GM21576 (cell line): ENCODE measurements at regions not wholly inside any gene's neighbourhood (a gene's known extent, or its start where the extent isn't known, plus 50 kb on each side); places are given as distances from the start of the nearest gene placed in this dataset.
"Not testable (repeated sequence)": the region's sequence is repeated elsewhere in the genome, so short reads cannot be mapped to it uniquely, and the experiment has no call there.

Source experiments
- ATAC-seq: cut with Tn5 transposase; IDR thresholded peaks from one replicate; pipeline ENCODE4 v1.9.1; 2021; ENCODE audit warnings: mild to moderate bottlenecking, moderate library complexity; ENCODE audit not compliant: unreplicated experiment

GRCh38 chr6:125423047-125423446 lies 121.3 kb upstream of the HDDC2 start:
- ATAC-seq = no peak

- ATAC-seq = no peak
These were observed 130.2 kb upstream of the HDDC2 start for GRCh38 chr6:125431971-125432370.

- ATAC-seq = peak; percentile 52
These were observed 131.2 kb upstream of the HDDC2 start for GRCh38 chr6:125432963-125433362.

- no peak for ATAC-seq
These were observed 133.0 kb upstream of the HDDC2 start for GRCh38 chr6:125434760-125435159.

GRCh38 chr6:125439512-125439911 lies 137.7 kb upstream of the HDDC2 start:
- ATAC-seq = no peak

GRCh38 chr6:125444006-125444923 lies 142.5 kb upstream of the HDDC2 start:
- no peak for ATAC-seq

- ATAC-seq = no peak
These were observed 143.3 kb upstream of the HDDC2 start for GRCh38 chr6:125445054-125445453.

- no peak for ATAC-seq
These were observed 144.2 kb upstream of the HDDC2 start for GRCh38 chr6:125446011-125446410.

GRCh38 chr6:125451750-125452149 lies 150.0 kb upstream of the HDDC2 start:
- ATAC-seq = no peak

GRCh38 chr6:125453516-125453915 lies 151.7 kb upstream of the HDDC2 start:
- no peak for ATAC-seq

GRCh38 chr6:125454351-125454750 lies 152.6 kb upstream of the HDDC2 start:
- ATAC-seq = no peak

- not testable (repeated sequence) for ATAC-seq
These were observed 156.7 kb upstream of the HDDC2 start for GRCh38 chr6:125458493-125458892.

- ATAC-seq = not testable (repeated sequence)
These were observed 163.6 kb upstream of the HDDC2 start for GRCh38 chr6:125465332-125465731.

GRCh38 chr6:125469915-125470314 lies 168.1 kb upstream of the HDDC2 start:
- no peak for ATAC-seq

- ATAC-seq = no peak
These were observed 169.9 kb upstream of the HDDC2 start for GRCh38 chr6:125471667-125472066.

GRCh38 chr6:125474061-125474460 lies 172.3 kb upstream of the HDDC2 start:
- ATAC-seq = no peak

- no peak for ATAC-seq
These were observed 175.4 kb upstream of the HDDC2 start for GRCh38 chr6:125477156-125477555.

GRCh38 chr6:125477844-125478243 lies 176.1 kb upstream of the HDDC2 start:
- no peak for ATAC-seq

- ATAC-seq = no peak
These were observed 178.4 kb upstream of the HDDC2 start for GRCh38 chr6:125480146-125480545.

GRCh38 chr6:125480571-125480970 lies 178.8 kb upstream of the HDDC2 start:
- no peak for ATAC-seq

GRCh38 chr6:125481056-125481455 lies 179.3 kb upstream of the HDDC2 start:
- no peak for ATAC-seq

- no peak for ATAC-seq
These were observed 184.0 kb upstream of the HDDC2 start for GRCh38 chr6:125485757-125486156.

- ATAC-seq = no peak
These were observed 185.1 kb upstream of the HDDC2 start for GRCh38 chr6:125486881-125487280.
